ENCODE measurements at regions not wholly inside any gene's neighbourhood (a gene's known extent, or its start where the extent isn't known, plus 50 kb on each side); places are given as distances from the start of the nearest gene placed in this dataset.
"Not testable (repeated sequence)": the region's sequence is repeated elsewhere in the genome, so short reads cannot be mapped to it uniquely, and the experiment has no call there.

DNA sequence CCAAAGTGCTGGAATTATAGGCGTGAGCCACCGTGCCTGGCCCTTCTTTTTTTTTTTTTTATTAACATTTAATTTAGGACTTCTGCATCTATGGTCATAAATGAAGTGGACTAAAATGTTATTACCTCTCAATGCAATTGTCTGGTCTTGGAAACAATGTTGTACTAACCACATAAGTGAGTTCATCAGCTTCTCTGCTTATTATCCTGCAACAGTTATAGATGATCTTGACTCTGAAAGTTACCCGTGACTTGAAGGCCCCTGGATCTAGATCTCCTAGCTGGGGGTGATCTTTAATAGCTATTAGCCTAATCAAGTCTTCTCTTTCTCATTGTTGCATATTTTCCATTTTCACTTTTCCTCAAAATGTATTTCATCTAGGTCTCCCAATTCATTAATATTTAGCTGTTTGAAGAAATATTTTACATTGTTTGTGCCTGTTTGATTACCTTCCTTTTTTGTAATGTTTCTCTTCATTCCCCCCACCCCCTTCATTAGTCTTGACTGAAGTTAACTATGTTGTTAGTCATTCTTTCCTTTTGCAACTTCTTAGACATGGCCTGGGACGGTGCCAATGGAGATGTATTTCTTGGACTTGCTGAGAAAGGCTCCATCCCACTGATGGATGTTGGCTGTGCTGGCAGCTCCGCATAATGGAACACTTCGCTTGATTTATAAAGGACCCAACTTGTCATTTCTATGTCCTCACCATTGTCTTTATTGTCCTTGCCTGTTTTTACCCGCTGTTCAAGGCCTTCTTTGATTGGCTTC, 141.6 kb upstream of the RIOK3 start:
- DNase-seq, result no peak

DNA sequence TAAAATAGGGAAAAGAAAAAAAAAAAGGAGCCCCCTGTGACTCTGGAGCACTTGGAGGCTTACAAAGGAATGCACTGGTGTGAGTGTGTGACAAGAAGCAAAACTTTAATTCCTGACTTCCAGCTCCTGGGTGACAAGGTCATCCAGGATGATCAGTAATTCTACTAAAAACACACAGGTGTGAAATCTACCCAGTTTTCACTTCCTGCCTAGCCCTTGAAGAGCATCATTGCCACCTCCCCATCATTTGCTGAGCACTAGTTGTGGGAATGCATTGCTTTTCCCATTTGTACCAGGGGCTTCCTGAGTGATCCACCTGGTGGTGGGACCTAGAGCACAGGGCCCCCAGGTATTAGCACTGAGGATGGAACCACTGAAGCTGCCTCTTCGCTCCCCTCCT, 139.7 kb upstream of the RIOK3 start:
- DNase-seq, result no peak

DNA sequence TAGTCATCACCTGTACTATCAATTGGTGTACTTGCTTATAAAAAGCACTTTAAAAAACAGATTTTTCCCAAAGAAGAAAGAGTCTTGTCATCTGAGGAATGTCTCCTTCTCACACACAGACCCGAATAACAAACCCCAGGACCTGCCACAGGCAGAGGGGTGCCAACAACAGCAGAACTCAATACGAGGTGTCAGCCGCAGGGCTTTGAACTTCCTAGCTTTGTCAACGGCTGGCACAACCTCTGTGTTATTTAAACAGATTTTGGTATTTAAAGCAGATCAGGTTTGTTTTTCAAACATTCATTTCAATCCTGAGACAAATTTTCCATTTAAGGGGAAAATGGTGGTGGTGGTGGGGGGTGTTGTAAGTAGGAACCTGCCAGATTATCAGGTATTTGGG, 138.4 kb upstream of the RIOK3 start:
- DNase-seq, result no peak

DNA sequence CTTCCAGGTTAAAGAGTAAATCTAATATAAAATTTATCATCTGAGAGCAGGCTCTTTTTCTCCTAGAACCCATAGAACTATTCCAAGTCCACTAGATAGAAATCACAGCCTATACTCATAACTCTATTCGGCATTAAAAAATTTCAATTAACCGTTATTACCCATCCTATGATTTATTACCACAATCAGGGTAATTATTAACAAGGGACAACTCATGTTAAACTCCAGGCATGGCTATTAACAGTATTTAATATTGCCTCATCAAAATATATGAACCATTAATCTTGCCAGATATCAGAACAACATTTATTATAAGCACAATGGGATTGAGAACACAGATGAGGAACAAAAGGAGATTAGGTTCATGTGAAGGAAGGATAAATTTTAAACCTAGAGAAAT, 136.8 kb upstream of the RIOK3 start:
- no peak for DNase-seq

DNA sequence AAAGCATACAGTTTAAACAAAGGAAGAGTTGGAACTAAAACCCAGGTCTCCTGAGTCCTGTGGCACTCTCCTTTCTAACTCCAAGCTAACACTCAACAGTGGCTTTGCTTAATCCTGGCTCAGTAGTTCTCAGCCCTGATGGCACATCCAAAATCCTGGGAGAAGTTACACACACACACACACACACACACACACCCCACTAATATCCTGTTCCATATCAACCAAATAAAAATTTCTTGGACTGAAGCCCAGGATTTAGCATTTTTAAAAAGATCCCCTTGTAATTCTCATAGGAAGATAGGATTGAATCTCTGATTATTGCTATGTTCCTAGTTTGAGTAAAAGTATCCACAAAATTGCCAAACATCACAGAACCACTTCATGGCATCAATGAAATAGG, 136.1 kb upstream of the RIOK3 start:
- no peak for DNase-seq

DNA sequence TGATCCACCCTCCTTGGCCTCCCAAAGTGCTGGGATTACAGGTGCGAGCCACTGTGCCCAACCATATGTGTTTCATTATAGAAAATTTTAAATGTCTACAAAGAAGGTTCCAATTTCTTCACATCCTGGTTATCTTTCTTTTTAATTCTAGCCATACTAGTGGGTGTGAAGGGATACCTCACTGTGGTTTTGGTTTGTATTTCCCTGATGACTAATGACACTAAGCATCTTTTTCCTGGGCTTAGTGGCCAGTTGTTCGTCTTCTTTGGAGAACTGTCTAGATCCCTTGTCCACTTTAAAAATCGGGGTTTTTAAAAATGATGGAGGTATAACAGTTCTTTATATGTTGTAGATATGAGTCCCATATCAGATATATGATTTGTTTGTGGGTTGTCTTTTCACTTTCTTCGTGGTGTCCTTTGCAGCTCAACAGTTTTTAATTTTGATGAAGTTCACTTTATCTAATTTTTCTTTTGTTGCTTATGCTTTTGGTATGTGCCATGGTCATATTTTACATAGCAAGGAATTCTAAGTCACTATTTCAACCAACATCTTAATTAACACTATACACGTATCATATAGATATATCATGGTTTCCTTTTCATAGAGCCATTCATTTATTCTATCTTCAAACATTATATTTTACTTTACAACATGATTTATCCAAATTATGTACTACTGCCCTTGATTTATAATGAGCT, 135.0 kb upstream of the RIOK3 start:
- DNase-seq, result no peak

DNA sequence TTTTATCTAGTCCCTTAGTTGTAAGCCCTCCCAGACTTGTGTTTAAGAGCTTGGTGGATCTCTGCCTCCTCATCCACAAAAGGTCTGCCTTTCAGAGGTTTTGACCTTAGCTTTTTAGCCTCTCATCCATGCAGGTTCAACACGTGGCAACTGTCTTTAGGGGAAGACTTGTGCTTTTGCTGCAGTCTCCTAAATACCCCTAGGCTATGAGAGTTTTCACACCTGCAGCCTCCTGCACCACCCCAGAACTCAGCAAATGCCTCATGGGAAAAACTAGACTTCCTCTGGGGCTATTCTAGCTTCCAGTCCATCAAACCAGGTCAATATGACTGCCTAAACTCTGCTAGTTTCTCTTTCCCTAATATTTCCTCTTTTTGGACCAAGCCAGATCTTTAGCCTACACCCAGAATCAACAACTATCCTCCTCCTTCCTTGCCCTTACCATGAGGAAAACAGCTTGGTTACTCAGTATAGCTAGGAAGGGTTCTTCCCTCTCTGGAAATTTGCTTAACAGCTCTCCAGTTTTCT, 132.3 kb upstream of the RIOK3 start:
- DNase-seq, result no peak

DNA sequence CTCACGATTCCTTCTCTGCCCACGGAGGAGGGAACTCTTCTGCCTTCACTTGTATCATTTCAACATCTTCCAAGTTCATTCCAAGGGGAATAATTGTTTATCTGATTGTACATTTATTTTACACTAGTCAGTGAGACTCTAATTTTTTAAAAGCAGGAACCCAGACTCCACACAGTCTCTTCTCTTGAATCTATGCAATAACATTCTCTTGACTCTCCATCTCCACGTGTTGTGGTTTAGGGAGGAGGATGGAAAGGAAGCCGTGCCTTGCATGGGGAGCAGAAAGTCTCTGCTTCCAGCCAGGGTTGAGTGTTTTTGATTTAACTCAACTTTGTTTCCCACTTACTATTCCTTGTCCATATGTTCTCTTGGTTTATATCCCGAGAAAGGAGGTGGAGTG, 131.1 kb upstream of the RIOK3 start:
- peak in 1 of 58 donors; percentile 33 for DNase-seq

DNA sequence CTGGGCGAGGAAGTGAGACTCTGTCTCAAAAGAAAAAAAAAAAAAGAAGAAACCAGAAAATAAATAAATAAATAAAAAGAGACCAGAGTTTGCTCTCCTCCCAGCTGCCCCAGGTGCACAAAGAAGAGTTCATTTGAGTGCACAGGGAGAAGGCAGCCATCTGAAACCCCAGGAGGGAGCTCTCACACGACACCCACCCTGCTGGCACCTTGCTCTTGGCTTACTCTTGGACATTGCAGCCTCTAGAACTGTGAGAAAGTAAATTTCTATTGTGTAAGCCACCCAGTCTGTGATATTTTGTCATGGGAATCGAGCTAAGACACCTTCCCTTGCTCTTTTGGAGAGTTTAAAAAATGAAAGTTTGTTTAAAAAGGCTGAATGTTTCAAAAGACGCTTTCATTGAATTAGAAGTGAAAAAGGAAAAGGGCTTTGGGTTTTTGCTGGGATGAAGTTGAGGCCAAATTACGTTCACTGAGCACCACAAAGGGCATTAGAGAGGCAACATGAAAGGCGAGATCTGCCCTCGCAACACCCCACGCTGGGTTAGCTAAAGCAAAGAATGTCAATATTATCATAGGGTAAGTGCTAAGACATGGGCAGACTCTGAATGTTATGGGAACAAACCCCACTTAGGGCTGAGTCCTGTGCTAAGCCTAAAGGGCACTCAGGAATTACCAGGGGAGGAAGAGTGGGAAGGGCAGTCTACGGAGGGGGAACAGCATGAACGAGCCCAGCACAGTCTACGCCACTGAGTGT, 128.9 kb upstream of the RIOK3 start:
- no peak for DNase-seq

DNA sequence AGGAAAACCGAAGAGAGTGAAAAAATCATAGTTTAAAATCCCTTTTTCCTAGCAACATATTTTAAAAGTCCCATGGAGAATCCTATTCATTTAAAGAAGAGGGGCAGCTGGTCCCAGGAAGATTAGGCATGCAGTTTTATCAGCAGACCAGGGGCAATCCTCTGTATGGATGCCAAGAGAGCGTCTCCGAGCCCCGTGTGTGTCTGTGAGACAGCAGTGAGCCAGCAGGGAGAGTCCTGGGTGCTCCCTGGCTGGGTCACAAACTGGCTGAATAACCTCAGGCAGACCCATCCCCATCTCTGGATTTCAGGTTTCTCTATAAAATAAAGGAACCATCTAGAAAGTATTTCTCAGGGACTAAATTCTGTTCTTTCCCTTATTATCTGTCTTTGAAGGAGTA, 128.2 kb upstream of the RIOK3 start:
- no peak for DNase-seq

DNA sequence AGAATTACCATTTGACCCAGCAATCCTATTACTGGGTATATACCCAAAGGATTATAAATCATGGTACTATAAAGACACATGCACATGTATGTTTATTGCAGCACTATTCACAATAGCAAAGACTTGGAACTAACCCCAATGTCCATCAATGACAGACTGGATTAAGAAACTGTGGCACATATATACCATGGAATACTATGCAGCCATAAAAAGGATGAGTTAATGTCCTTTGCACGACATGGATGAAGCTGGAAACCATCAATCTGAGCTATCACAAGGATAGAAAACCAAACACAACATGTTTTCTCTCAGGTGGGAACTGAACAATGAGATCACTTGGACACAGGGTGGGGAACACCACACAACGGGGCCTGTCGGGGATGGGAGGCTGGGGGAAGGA, 123.4 kb upstream of the RIOK3 start:
- not testable (repeated sequence) for DNase-seq

DNA sequence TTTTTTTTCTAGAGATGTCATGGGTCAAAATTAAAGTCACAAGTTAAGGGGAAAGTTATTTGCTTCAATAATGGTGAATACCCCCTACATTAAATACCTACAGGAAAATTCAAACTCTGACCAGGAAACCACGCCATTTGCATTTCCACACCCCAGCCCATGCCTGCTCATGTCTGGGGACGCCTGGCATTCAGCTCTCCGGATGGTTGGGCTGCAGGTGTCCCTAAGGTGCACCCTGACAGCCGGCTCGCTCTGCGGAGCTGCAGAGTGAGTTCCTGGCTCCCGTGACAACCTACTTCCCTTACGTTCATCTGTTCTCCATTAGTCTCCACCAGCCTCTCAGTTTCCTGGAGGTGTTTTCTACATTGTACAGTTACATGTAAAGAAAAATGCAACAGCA, 122.7 kb upstream of the RIOK3 start:
- no peak for DNase-seq

DNA sequence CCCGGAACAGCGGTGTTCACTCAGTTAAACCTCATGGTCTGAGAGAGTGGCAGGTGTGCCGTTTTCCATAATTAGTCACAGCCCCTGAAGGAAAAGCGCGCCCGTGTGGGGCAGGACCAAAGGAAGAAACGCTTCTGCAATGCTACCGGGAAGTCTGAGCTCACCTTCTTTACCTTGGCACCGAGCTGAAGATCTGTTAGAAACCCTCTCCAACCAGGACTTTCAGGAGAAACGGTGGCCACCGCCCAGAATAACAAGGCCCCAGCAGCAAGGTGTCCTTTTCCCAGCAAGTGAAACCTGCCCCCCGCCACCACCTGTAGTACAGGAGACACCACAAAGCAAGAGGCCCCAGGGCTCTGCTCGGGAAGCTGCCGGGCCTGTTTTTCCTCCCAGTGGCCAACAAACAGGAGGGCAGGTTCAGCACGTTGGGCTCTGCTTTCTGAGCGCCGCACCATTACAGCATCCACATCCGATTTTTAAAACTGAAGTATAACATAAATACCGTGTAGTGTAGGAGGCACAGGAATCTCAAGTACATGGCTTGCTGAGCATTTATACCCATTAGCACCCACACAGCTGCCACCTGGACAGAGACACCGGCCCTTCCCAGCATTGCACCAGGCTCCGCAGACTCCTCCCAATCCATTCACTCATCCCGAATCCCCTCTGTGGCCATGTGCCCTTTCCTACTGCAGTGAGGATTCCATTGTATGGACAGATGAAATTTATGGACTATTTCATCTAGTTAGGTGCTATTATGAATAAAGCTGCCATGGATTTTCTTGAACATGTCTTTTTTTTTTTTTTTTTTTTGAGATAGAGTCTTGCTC, 121.8 kb upstream of the RIOK3 start:
- no peak for DNase-seq

DNA sequence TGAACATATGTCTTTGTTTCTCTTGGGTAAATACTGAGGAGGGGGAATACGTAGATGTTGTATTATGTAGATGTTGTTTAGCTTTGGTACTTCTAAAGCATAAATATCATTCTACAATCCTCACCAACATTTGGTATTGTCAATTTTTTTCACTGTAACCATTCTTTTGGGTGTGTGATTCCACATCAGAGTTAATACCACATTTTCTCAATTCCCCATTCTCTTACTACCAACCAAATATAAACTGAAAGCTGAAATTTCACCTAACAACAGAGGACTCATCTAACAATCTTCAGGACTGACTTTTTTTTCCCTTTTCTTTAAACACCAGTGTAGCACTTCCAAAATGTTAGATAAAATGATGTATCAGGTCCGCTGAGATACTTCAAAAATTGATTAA, 120.7 kb upstream of the RIOK3 start:
- DNase-seq, result no peak

DNA sequence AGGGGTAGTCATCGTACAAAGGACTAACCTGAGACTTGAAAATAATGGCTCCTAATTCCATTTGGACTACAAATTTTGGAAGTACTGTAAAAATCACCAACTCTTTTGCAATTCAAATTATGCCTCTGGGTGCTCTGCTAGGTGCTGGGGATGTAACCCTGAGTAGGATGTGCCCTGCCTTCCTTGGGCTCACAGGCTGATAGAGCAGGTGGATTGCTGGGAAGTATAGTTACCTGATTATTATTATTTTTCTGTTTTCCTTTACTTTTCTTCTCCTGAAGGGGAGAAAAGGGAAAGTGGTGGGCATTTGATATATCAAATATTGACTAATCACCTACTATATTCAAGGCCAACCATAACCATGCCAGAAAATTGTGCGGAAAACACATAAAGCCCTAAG, 119.3 kb upstream of the RIOK3 start:
- DNase-seq, result no peak

DNA sequence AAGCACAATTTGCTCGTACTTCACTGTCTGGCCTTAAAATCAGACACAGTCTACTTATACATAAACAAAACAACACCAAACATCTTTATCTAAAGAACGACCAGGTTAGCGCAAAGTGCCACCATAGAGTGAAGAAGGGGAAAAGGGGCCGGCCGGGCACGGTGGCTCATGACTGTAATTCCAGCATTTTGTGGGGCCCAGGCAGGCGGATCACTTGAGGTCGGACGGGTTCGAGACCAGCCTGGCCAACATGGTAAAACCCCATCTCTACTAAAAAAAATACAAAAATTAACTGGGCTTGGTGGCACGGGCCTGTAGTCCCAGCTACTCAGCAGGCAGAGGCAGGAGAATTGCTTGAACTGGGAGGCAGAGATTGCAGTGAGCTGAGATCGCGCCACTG, 118.5 kb upstream of the RIOK3 start:
- no peak for DNase-seq

DNA sequence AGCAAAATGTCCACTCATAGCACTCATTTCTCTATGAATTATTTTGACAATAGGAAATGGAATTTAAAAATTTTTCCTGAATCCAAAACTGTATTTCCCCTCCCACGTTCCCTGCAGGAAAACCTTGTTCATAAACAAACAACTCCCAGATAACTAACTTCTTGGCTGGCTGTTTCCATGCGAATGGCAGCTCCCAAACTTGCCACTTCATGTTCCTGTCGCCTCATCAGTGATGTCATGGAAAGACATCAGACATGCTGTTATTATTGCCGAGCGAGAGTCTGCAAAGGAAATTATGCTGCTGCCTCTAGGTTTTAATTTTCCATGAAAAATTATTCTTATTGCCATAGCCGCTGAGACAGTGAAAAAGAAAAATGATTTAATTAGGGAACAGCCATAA, 117.0 kb upstream of the RIOK3 start:
- DNase-seq, result no peak

DNA sequence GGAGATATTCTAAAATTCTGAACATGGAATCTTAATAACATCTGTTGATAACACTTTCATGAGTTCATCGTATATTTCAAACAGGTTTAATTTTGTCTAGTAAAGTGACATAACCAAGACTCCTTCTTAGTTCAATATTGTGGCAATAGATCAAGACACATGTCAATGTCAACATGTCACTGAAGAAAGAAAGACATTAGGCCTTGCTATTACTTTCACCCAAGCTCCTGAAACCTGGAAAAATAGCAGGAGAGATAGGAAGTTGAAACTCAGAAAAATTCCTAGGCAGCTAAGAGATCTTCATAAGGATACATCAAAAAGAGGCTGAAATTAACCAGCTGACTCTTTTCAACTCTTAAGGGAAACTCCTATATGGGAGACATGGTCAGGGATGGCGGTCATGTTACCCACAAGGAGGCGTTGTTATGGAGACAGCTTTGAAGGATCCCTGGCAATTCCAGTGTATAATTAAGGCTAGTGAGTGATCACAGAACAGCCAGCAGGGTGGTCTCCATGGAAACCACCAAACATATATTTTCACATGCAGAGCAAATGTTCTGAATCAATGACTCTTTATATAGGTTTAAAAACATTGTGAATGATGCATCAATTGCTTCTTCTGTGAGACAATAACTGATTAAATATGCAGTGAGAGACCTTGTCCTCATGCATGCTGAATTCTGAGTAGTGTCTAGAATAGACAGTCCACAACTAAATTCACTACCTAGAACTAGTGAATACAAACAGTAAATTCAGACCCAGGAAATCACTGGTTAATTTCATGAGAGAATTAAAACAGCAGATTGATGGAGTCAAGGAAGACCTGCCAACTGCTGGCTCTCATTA, 115.3 kb upstream of the RIOK3 start:
- peak in 6 of 58 donors; percentile 0 to 26 (median 10) for DNase-seq

DNA sequence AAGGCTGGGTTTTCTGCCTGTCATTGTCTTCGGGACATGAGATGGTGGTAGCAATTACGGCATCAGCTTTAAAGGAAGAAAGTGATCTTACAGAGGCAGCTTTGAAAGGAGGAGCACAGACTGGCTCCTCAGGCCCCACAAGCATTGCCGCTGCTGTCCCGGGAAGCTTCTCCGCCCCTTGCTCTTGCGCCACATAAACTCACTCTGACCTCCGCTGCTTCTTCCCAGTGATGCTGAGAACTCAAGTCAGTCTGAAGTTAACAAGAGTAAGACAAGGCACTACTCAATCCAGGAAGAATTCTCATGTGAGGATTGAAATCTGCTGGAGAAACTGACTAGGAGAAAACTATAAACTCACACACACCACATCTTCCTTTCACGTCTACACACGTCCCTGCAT, 112.4 kb upstream of the RIOK3 start:
- no peak for DNase-seq

DNA sequence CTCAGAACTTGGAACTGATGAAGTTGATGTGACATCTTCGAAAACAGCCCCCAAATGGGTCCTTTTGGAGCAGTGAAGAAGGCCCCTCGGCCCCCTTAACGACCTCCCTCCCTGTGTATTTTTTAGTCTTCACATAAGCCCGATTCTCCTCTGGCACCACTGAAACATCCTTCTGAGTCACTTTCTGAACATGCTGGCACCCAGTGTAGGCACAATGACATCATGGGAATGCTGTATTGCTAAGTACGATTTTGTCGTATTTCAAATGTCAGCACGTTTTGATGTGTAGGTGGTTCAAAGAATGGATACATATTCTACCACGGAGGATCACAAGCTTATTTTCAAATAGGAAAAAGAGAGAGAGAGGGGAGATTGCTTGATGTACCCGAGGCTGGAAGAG, 111.7 kb upstream of the RIOK3 start:
- DNase-seq, result no peak

Measured in anterior cingulate cortex (tissue), 58 donors.